ENCODE measurements at regions not wholly inside any gene's neighbourhood (a gene's known extent, or its start where the extent isn't known, plus 50 kb on each side); places are given as distances from the start of the nearest gene placed in this dataset.

- DNase-seq: no peak
Observed at GRCh38 chr2:217049956-217050355, 190.1 kb upstream of the TNP1 start.

DNA sequence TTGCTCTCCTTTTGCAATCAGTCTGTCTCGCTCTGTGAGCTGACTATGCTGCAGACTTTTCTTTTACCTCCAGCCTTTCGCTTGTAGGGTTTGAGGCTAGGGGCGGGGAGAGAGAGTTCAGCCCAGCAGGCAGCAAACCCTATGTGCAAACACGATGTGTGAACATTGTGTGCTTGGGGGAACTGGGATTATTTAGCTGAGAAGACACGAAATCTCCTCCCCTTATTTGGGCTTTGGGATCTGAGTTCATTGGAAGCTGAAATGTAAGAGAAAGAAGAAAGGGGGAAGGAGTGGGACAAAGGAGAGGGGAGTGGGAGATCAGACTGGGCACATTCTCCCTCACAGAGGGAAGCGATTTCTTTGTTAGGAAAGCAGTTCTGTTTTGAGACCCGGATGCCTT lies 189.6 kb upstream of the TNP1 start:
- DNase-seq: no peak

GRCh38 chr2:217048730-217049129 lies 188.9 kb upstream of the TNP1 start:
- DNase-seq: no peak

- DNase-seq: no peak
Observed at GRCh38 chr2:217047631-217048030, 187.8 kb upstream of the TNP1 start.

GRCh38 chr2:217047209-217047608 lies 187.3 kb upstream of the TNP1 start:
- DNase-seq: no peak

DNA sequence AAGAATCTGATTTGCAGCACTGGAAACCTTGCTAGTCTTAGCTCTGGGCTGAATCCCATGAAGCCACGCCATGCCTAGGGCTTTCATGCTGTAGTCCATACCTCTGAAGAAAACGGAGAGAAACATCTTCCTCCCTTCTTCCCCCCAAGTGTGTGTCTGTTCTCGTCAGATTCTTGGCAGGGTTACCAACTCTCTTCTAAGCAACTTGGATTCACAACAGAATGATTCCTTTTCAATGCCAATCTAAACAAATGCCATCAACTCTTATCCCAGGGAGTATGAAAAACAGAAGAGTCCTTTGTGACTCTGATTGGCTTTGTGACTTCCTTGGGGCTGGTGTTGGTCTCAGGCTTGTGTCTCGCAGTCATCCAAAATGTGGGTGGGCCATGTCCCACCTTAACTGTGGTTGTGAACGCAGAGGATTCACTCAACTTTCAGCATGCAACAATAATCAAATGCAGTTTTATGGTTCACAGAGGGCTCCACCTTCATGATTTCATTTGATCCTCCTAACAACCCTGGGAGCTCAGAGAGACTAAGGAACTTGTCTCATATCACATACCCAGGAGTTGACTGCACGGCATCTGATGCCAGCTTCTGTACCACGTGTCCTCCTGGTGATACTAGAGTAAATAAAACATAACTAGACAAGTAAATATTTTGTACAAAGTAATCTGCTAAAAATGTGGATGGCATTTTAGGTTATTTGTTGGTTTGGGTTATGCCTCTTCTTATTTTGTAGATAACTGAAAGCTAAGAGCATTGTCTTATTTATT lies 186.0 kb upstream of the TNP1 start:
- DNase-seq: no peak

GRCh38 chr2:217040099-217040498 lies 180.2 kb upstream of the TNP1 start:
- no peak for DNase-seq

DNA sequence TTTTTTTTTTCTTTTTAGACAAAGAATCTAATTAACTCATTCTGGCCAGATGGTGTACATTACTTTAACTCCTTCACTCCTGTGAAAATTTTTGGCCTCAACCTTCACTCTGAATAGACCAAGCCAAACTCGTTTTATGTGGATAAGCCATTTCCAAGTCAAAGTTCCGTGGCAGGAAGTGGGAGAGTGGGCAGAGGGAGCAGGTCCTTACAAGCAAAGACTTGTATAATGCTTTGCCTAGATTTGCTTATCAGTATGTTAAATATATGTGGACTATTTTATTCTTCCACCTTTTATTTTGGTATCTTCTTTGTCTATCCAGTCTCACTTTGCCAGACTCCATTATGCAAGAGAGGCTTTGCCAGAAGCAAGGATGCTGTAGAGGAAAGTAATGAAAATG lies 178.1 kb upstream of the TNP1 start:
- no peak for DNase-seq

DNA sequence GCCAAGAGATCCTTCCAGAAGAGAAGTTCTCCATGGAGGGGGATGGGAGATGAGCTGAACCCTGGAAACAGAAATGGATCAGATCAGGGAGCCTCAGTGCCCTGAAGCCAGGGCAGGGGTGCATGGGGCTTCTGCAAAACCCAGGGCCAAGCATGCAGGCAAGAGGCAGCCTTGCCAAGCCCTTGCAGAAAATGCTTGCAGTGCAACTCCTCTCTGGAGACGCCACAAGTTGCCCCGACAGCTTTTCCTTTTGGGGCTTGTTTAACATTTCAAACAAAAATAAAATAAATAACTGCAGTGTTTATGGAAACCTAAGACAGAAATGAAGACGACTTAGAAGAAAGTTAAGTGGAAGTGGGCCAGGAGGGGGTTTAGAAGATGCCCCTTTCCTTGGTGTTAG lies 177.5 kb upstream of the TNP1 start:
- no peak for DNase-seq

DNA sequence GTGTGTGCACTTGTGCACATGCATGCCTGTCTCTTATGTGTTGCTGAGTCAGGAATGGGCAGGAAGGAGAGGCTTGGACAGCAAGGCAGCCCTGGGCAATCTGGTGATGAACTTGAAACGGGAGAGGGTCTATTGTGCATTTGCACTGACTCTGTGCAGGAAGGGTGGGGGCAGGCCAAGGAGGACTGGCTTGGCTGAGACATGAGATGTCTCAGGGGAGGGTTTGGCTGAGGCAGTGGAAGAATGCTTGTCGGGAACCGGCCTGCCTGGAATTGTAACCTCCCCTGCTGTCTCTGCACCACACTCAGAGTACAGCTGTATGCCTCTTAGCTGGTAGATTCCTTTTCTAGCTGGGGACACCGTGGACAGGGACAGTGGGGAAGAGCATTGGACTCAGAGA lies 176.1 kb upstream of the TNP1 start:
- no peak for DNase-seq

DNA sequence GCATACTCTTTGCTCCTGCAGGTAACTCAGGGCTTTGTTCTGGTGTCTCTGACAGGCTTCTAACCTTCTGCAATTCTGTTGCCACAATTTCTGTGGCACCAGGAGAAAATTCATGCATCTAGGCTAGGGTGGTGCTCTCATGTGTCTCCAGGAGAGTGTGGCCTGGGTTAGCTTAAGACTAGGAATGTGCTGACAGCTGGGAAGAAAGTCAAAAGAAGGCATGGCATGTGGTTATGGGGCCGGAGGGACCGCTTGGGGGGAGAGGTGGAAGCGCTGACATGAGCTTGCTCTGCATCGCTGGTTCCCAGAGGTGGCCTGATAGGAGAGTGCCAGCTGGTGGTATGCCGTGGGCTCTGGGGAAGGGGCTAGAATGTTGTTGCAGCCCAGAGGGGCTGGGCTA lies 173.3 kb upstream of the TNP1 start:
- no peak for DNase-seq

- no peak for DNase-seq
Observed at GRCh38 chr2:217031445-217031844, 171.6 kb upstream of the TNP1 start.

DNA sequence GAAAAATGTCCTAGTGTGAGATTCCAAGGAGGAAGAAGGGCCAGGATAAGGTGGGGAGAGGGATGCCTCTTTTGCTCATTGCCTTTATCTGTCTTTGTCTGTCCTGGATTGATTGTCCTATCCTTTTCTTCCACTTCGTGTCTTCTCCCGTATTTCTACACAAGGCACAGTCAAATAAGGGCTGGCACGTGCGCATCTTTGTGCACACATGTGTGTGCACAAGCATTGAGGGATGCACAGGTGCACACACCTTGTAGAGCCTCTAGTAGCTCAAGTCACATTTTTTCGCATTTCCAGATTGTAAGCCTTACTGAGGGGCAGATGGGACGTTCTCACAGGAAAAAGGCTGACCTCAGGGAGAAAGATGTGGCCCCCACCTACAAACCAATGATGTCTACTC lies 170.2 kb upstream of the TNP1 start:
- DNase-seq: no peak

- no peak for DNase-seq
Observed at GRCh38 chr2:217028128-217028527, 168.3 kb upstream of the TNP1 start.

DNA sequence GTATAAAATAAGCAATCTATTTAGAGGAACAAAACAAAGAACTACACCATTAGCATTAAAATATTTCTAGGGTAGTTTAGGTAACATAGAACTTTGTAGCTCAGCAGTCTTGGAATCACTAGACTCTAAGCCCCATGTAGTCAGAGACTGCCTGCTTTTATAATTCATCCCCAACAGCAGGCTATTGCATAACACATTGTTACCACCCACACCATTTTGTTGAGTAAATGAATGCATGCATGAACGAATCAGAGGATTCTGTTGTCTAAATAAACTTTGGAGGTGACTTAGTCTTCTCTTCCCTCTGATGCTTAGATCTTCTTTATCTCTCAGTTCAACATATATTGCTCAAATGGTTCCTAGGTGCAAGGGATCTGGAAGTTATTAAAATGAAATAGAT lies 167.6 kb upstream of the TNP1 start:
- DNase-seq: no peak

- DNase-seq: no peak
Observed at GRCh38 chr2:217026569-217026968, 166.7 kb upstream of the TNP1 start.

GRCh38 chr2:217026161-217026560 lies 166.3 kb upstream of the TNP1 start:
- no peak for DNase-seq

GRCh38 chr2:217023611-217024010 lies 163.7 kb upstream of the TNP1 start:
- DNase-seq: no peak

GRCh38 chr2:217017456-217018252 lies 157.8 kb upstream of the TNP1 start:
- DNase-seq: no peak

- DNase-seq: no peak
Observed at GRCh38 chr2:217016796-217017419, 157.0 kb upstream of the TNP1 start.

DNA sequence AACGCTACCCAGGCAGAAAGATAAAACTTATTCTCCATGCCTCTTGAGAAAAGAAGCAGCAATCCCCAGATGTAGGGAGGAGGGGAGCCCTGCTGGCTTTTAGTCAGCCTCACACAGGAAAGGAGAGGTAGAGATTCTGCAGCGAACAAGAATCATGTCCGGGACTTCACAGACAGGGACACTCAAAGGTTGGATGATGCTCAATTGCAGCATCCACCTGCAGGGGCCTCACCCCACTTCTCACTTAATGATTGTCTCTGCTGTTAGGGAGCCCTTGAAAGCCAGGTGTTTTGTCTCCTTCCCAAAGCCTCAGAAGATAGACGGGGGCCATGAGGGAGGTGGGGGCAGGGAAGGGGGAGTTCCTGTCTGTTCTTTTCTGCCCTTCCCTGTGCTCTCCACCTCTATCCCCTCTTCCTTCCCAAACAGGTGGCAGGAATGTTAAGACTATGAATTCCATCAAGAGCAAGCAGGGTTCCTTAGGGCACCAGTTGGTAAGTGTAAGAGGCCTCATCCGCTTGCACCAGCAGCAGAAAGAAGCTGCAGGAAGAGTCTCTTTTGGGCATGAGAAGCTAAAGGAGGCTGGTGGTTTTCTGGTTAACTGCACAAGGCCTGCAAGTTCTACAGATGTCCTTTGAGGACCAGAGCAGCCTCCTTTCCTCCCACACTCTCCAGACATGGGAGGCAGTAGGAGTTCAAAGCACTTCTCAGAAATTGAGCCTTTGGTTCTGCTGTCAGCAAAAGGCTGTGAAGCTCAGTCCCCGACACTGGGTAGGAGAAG lies 154.7 kb upstream of the TNP1 start:
- DNase-seq: no peak

GRCh38 chr2:217013926-217014325 lies 154.1 kb upstream of the TNP1 start:
- DNase-seq: no peak

GRCh38 chr2:217011576-217011975 lies 151.7 kb upstream of the TNP1 start:
- DNase-seq: no peak
